Adipocyte (in vitro differentiated cells): ENCODE measurements at regions not wholly inside any gene's neighbourhood (a gene's known extent, or its start where the extent isn't known, plus 50 kb on each side); places are given as distances from the start of the nearest gene placed in this dataset.

Experiments
- DNase-seq: peaks from one replicate; pipeline ENCODE4 v3.0.0-alpha.2; 2015; ENCODE audit warnings: low read depth
- H3K27me3 ChIP-seq: replicated peaks from 2 replicates; pipeline ENCODE4 v1.7.0; 2013; ENCODE audit warnings: mild to moderate bottlenecking, low read length, moderate library complexity; ENCODE audit not compliant: control insufficient read depth, insufficient read depth
- H3K36me3 ChIP-seq: 2 replicates; pipeline ENCODE4 v1.7.0; 2013; ENCODE audit warnings: low read length, mild to moderate bottlenecking, moderate library complexity; ENCODE audit not compliant: control insufficient read depth, insufficient read depth, severe bottlenecking
- H3K4me1 ChIP-seq: 2 replicates; pipeline ENCODE4 v1.7.0; 2013; ENCODE audit warnings: mild to moderate bottlenecking, low read length, moderate library complexity; ENCODE audit not compliant: control insufficient read depth, insufficient read depth
- H3K4me3 ChIP-seq: 2 replicates; pipeline ENCODE4 v1.7.0; 2013; ENCODE audit warnings: mild to moderate bottlenecking, low read length, moderate library complexity
- H3K9ac ChIP-seq: 2 replicates; pipeline ENCODE4 v1.7.0; 2013; ENCODE audit warnings: mild to moderate bottlenecking, low read length, moderate library complexity
- H3K9me3 ChIP-seq: 2 replicates; pipeline ENCODE4 v1.7.0; 2013; ENCODE audit warnings: mild to moderate bottlenecking, low read length, moderate library complexity; ENCODE audit not compliant: control insufficient read depth

DNA sequence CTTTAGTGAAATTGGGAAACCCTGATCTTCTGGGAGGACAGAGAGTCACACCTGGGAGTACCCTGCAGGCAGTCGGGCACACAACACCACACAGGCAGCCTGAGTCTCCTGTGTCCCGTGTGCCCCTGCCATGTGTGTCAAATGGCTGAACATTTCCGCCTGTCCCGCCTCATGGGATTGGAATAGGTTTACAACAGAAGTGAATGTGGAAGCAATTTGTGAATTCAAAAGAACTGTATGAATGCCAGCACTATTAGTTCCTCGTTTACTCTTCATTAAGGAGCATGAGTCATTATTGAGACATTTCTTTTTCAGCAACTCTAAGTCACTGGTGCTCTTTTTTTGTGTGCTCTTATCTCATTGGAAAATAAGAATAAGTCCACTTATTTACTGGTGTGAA, 226.5 kb downstream of the PMP22 start:
- peak; percentile 29 for DNase-seq
- no peaks in the 10 kb centered on the region for H3K9me3 ChIP-seq
- H3K36me3 ChIP-seq: no peaks in the 10 kb centered on the region
- H3K27me3 ChIP-seq: peaks cover 9% of the 10 kb centered on the region
- no peak overlapping the region for H3K9ac ChIP-seq
- H3K4me3 ChIP-seq: no peak overlapping the region
- H3K4me1 ChIP-seq: peaks cover 12% of the 10 kb centered on the region

DNA sequence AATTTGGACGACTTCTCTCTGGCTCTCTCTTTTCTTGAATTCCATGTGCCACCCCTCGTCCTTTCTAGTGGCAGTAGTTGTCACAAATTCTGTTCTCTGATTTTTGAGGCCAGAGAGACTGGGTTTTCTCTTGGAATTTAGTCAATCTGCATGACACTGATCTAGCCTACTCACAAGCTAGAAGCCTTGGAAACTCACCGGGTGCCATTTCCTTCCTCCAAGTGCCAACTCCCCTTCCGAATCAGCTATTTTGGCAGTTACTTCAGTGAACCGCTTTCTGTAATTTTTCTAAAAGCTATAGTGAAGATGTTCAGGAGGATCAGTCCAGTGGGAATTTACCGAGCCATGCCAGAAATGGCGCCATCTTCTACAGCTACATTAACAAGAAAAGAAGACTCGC, 228.9 kb downstream of the PMP22 start:
- Histone ChIP-seq H3K36me3 (no peaks in the 10 kb centered on the region), H3K9me3 (no peaks in the 10 kb centered on the region), H3K4me3 (no peak overlapping the region), H3K27me3 (peaks cover 30% of the 10 kb centered on the region), H3K9ac (no peak overlapping the region), H3K4me1 (peaks cover 12% of the 10 kb centered on the region)
- no peak for DNase-seq

DNA sequence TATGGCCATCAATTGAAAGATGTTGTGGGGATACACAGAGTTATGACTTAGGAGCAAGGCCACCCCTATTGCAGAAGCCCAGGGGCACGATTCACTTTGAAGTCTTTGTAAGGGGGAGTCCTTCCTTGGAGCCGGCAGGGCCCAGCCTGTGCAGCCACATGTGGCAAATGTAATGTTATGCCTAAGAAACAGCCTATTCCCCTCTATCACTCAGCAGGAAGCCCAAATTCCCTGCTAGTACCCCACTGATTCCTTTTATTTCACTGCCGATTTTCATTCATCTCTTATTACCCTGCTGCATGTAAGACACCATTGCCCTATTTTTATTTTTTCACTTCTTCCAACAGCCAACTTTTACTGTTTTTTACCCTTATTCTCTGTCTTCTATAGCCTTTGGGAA, 233.2 kb downstream of the PMP22 start:
- Histone ChIP-seq H3K4me3 (no peak overlapping the region), H3K9me3 (no peaks in the 10 kb centered on the region), H3K27me3 (peaks cover 40% of the 10 kb centered on the region), H3K4me1 (no peaks in the 10 kb centered on the region), H3K9ac (no peak overlapping the region), H3K36me3 (no peaks in the 10 kb centered on the region)
- no peak for DNase-seq

DNA sequence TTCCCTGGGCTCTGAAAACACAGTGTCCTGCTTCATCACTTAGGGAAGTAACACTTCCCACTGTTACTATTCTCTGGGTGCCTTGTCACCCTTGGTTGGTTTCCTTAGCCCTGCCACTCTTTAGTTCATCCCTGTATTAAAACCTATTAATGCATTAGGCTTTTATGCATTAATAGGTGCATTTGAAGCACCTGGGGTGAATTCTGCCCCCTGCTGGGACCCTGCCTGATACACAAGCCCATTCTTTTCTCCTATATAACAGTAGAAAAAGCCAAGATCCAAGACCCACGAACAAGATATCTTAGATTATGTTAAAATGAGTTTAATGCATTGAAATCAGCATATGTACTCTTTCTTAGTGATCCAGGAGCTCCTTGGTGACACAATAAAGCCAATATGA, 235.7 kb downstream of the PMP22 start:
- H3K9me3 ChIP-seq: no peaks in the 10 kb centered on the region
- no peaks in the 10 kb centered on the region for H3K36me3 ChIP-seq
- no peak overlapping the region for H3K4me3 ChIP-seq
- H3K27me3 ChIP-seq: peaks cover 31% of the 10 kb centered on the region
- no peak overlapping the region for H3K9ac ChIP-seq
- H3K4me1 ChIP-seq: no peaks in the 10 kb centered on the region
- no peak for DNase-seq

DNA sequence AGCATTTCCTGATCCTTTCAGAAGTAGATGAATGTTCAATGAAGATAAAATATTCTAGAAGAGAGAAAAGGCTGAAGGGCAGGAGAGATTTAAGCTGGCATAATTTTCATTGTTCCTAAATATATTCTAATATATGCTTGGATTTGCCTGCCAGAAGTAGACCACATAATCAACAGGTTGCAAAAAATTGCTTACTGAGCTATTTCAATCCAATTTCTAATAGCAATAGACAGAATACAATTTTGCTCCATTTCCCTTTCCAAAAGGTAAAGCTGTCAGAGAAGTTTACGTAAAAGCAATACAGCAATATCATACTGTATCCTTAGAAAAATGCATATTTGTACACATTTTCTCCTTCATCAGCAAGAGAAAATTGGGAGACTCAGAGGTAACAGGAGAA, 237.3 kb downstream of the PMP22 start:
- H3K36me3 ChIP-seq: no peaks in the 10 kb centered on the region
- peaks cover 26% of the 10 kb centered on the region for H3K27me3 ChIP-seq
- H3K4me1 ChIP-seq: no peaks in the 10 kb centered on the region
- H3K9me3 ChIP-seq: no peaks in the 10 kb centered on the region
- no peak overlapping the region for H3K4me3 ChIP-seq
- no peak for DNase-seq
- H3K9ac ChIP-seq: no peak overlapping the region

DNA sequence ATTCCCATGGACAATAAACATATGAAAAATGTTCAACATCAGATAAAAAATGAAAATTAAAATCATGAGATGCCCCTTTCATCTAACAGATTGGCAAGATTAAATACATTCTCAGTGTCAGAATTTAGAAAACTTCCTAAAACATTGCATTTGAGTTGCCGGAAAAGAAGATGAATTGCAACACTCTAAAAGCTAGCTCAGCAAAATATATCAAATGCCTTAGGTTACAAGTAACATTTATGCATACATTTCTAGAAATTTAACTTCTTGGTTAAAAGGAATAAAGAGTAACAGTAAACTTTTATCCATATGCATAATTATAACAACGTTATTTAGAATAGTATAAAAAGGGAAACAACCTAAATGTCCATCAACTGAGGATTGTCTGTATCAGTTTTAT, 239.0 kb downstream of the PMP22 start:
- H3K4me3 ChIP-seq: no peak overlapping the region
- H3K36me3 ChIP-seq: no peaks in the 10 kb centered on the region
- no peak overlapping the region for H3K9ac ChIP-seq
- peaks cover 9% of the 10 kb centered on the region for H3K27me3 ChIP-seq
- no peaks in the 10 kb centered on the region for H3K4me1 ChIP-seq
- H3K9me3 ChIP-seq: peaks cover 3% of the 10 kb centered on the region
- DNase-seq: no peak

DNA sequence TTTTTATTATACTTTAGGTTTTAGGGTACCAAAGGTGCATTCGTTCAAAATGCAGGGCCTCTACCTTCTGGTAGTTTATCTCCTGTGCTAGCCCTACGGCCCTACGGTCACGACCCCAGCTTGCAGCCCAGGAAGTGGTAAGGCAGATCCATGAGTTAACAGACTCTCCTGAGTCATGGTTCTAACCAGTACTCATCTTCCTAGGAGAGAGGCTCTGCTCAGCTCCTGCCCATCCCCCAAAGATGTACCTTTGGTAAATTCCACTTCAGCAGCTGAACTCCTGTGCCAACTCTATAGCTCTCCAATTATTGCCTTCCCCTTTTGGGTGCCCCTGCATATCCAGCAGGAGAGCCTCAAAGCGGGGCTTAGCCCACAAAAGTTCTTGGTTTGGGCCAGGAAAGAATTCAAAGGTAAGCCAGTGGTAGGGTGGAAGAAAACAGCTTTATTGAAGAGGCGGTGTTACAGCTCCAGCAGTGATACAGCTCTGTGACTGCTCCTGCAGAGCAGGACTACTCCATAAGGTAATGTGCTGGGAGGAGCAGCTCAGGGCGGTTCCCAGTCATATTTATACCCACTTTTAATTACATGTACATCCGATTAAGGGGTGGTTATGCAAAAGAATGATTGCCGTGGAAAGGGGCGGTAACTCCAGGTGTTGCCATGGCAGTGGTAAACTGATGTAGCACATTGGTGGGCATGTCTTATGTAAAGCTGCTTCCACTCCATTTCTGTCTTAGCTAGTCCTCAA, 241.4 kb downstream of the PMP22 start:
- peaks cover 3% of the 10 kb centered on the region for H3K9me3 ChIP-seq
- no peaks in the 10 kb centered on the region for H3K4me1 ChIP-seq
- no peak for DNase-seq
- H3K9ac ChIP-seq: no peak overlapping the region
- no peaks in the 10 kb centered on the region for H3K27me3 ChIP-seq
- no peaks in the 10 kb centered on the region for H3K36me3 ChIP-seq
- no peak overlapping the region for H3K4me3 ChIP-seq

DNA sequence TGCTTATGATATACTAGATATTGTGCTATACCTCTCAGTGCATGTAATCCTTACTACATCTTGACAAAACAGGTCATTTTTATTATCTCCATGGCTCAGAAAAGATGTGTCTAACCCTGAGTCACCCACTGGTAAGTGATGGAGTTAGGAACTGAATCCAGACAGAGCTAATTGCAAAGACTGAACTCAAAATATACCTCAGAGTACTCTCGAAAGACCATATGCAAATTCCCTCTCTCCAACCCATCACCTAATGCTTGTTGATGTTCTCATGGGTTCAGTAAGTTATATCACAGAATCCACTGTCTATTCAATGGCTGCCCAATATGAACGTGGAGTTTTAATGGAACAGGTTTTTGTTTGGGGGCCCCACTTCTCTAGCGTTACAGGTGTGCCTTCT, 246.0 kb downstream of the PMP22 start:
- Histone ChIP-seq H3K4me3 (no peak overlapping the region), H3K27me3 (no peaks in the 10 kb centered on the region), H3K4me1 (no peaks in the 10 kb centered on the region), H3K9me3 (peaks cover 3% of the 10 kb centered on the region), H3K36me3 (no peaks in the 10 kb centered on the region), H3K9ac (no peak overlapping the region)
- no peak for DNase-seq

DNA sequence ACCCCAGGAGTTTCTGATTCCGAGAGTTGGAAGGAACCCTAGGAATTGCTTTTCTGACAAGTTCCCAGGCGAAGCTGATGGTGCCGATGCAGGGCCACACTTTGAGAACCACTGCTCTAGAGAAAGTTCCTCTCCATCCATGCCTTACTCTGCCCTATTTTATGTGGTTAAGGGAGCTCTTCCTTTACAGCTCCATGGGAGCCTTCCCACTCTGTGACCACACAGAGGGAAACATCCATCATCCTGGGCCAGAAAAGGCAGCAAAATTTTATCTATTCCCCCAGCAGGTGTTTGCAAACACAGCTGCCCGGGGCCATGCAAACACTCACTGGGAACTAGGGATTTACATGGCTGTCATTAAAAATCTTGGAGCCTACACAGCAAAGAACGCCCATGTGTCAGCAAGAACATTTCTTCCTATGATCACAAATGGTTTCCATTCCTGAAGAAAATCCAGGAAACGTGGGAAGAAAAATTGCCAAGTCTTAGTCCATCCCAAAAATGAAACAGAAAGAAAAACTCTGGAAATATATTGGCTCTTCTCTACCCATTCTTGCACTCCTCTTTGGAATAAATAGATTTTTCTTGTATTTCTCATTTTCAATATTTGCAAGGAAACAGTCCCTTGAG, 252.7 kb downstream of the PMP22 start:
- Histone ChIP-seq H3K9me3 (no peaks in the 10 kb centered on the region), H3K9ac (no peak overlapping the region), H3K36me3 (no peaks in the 10 kb centered on the region), H3K4me3 (no peak overlapping the region), H3K4me1 (no peaks in the 10 kb centered on the region), H3K27me3 (peaks cover 12% of the 10 kb centered on the region)
- no peak for DNase-seq

DNA sequence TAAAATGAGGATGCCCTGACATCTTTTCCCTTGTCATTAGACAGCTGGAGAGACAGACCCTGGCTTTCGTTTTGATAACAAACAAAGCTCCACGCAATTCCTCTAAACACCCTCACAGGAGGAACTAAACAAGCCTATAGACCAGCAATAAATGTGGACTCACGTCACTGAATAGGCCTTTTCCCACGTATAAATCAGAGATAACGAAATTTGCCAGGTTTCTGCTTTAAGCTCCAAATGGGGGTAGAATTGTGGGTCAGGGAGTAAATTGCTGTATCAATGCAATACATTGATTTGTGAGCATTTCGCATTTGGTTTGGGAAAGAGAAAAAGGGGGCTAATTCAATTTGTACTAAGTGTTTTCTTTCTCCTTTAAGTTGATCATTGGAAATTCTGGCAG, 256.0 kb downstream of the PMP22 start:
- H3K4me1 ChIP-seq: peaks cover 4% of the 10 kb centered on the region
- H3K4me3 ChIP-seq: no peak overlapping the region
- no peaks in the 10 kb centered on the region for H3K36me3 ChIP-seq
- no peak overlapping the region for H3K9ac ChIP-seq
- H3K9me3 ChIP-seq: no peaks in the 10 kb centered on the region
- DNase-seq: no peak
- peaks cover 22% of the 10 kb centered on the region for H3K27me3 ChIP-seq

DNA sequence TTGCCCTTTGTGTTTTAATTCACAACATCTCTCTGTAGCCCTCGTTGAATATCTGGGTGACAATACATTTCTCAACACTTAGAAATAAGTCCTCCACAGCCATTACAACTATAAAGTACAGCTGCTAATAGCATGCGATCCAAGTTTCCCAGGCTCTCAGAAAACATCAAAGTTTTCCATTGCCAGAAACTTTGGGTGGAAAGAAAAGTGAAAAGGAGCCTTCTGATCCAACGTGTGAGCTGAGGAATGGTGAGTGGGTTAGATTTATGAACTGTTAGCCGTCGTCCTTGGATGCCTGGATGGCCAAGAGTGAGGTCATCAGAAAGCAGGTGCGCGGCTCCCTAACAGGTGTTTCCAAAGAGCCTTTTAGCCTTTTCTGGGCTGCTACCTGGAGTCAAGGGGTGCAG, 258.0 kb downstream of the PMP22 start:
- Histone ChIP-seq H3K4me1 (peaks cover 4% of the 10 kb centered on the region), H3K9ac (no peak overlapping the region), H3K4me3 (no peak overlapping the region), H3K9me3 (no peaks in the 10 kb centered on the region), H3K27me3 (peaks cover 22% of the 10 kb centered on the region), H3K36me3 (no peaks in the 10 kb centered on the region)
- DNase-seq: no peak
